LNCAP (cell line): ENCODE measurements at regions not wholly inside any gene's neighbourhood (a gene's known extent, or its start where the extent isn't known, plus 50 kb on each side); places are given as distances from the start of the nearest gene placed in this dataset.

Experiments
- CTCF ChIP-seq: fragments of 450-650 bp; IDR thresholded peaks from 2 replicates; pipeline ENCODE4 v1.5.1; 2017; ENCODE audit warnings: mild to moderate bottlenecking

- TF ChIP-seq CTCF: no peak
These were observed 1921.1 kb downstream of the OLFM4 start for GRCh38 chr13:54949735-54950134.

- no peak for TF ChIP-seq CTCF
These were observed 1921.9 kb downstream of the OLFM4 start for GRCh38 chr13:54950546-54950945.

GRCh38 chr13:54953786-54954185 lies 1925.2 kb downstream of the OLFM4 start:
- TF ChIP-seq CTCF: no peak

GRCh38 chr13:54958781-54959180 lies 1930.2 kb downstream of the OLFM4 start:
- TF ChIP-seq CTCF: no peak

- TF ChIP-seq CTCF: no peak
These were observed 1937.3 kb downstream of the OLFM4 start for GRCh38 chr13:54965881-54966280.

GRCh38 chr13:54972838-54973237 lies 1944.2 kb downstream of the OLFM4 start:
- no peak for TF ChIP-seq CTCF

- TF ChIP-seq CTCF: no peak
These were observed 1947.1 kb downstream of the OLFM4 start for GRCh38 chr13:54975676-54976075.

GRCh38 chr13:54980651-54981050 lies 1952.0 kb downstream of the OLFM4 start:
- no peak for TF ChIP-seq CTCF
